OCI-LY7 (cell line): ENCODE measurements at regions not wholly inside any gene's neighbourhood (a gene's known extent, or its start where the extent isn't known, plus 50 kb on each side); places are given as distances from the start of the nearest gene placed in this dataset.

Experiments
- CTCF ChIP-seq: fragments of 200-600 bp; sonication (generic); conservative IDR thresholded peaks from 2 replicates; pipeline ENCODE4 v1.5.1; 2014; ENCODE audit warnings: mild to moderate bottlenecking, antibody characterized with exemption, low read length, moderate library complexity, mixed read lengths
- EZH2phosphoT487 ChIP-seq: fragments of 200-600 bp; sonication (generic); IDR thresholded peaks from 2 replicates; pipeline ENCODE4 v1.6.1; 2018; ENCODE audit warnings: low read depth, borderline replicate concordance, mild to moderate bottlenecking, mixed run types, antibody characterized with exemption, low read length, moderate library complexity, mixed read lengths

- TF ChIP-seq CTCF (no peak), EZH2phosphoT487 (no peak)
These were observed 116.0 kb upstream of the ANKRD1 start for GRCh38 chr10:91036807-91037411.
